Stimulated activated CD8-positive, alpha-beta memory T cell treated with anti-CD3 and anti-CD28 coated beads, Interleukin-12 subunit alpha, Interleukin-12 subunit beta, amount 100 ng/mL, for 24 hours (primary cell): ENCODE measurements at regions not wholly inside any gene's neighbourhood (a gene's known extent, or its start where the extent isn't known, plus 50 kb on each side); places are given as distances from the start of the nearest gene placed in this dataset.

Experiments used
- DNase-seq: peaks from one replicate; pipeline ENCODE4 v3.0.0-alpha.2; 2020; ENCODE audit errors: extremely low read depth

DNA sequence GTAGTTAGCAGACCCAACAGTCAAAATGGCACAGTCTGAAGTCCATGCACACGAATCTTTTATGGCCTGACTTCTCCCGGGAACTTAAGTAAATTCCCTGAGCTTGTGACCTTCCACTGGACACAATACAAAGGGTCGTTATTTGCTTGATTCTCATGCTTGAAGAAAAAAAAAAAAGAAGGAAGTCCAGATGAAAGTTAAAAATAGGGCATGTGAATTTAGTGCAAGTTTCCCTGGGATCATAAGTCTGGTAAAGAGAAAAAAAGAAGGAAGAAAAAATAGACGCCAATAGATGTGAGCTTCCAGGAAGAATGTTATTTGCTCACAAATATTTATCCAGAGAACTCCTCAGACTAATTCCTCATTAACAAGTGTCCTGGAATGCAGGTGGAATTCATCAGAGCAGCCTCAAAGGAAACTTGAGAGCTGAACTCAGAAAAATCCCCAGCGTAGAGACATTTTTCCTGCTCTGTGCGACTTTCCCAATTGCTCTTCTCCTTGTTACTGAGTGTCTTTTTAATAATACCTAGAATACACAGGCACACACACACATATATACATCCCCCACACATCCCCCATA, 616.3 kb downstream of the EBF1 start:
- DNase-seq, result no peak

GRCh38 chr5:158482125-158482524, 617.6 kb downstream of the EBF1 start:
- no peak for DNase-seq

GRCh38 chr5:158478139-158478538, 619.2 kb upstream of the CLINT1 start:
- DNase-seq, result no peak

DNA sequence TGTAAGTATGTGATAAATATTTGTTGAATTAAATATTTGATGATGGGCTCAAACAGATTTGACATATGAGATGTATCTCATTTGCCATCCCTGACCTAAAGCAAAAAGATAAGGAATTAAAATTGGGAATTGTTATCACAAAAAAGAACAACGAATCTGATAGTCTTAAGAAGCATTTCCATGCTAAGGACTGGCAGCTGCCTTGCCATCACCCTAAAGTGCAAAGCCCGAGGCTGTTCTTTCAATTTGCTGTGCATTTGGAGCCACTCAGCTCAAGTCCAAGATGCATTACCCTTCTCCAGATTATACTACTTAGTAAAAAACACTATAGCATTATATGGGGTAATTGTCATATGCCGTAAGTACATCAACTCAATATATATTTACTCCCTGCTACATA, 618.3 kb upstream of the CLINT1 start:
- DNase-seq, result no peak

DNA sequence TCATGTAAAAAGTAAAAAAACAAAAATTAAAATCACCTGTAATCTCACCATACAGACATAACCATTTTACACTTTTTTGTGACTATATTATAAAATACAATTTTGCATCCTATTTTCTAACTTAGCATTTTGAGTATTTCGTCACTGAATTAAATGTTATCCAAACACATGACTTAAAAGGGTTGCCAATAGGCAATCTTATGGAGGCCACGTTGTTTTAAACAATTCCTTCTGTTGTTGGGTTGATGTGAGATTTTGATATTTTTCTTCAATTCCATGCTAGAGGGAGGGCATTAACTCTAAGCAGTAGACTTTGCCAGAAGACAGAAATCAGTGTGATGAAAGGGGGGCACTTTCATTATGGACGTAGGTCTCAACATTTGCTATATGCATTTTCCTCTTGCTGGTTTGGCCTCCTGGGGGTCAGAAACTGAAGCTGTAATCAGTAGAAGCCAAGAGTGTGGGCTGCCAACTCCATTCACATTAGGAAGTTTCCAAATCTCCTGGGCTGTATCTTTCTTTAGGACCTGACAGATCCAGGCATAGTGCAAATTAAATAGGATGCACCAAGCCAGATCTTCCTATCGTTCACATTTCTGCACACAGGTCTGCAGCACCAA, 614.2 kb upstream of the CLINT1 start:
- DNase-seq, result no peak

- no peak for DNase-seq
These were observed 612.6 kb upstream of the CLINT1 start for GRCh38 chr5:158471535-158471924.

DNA sequence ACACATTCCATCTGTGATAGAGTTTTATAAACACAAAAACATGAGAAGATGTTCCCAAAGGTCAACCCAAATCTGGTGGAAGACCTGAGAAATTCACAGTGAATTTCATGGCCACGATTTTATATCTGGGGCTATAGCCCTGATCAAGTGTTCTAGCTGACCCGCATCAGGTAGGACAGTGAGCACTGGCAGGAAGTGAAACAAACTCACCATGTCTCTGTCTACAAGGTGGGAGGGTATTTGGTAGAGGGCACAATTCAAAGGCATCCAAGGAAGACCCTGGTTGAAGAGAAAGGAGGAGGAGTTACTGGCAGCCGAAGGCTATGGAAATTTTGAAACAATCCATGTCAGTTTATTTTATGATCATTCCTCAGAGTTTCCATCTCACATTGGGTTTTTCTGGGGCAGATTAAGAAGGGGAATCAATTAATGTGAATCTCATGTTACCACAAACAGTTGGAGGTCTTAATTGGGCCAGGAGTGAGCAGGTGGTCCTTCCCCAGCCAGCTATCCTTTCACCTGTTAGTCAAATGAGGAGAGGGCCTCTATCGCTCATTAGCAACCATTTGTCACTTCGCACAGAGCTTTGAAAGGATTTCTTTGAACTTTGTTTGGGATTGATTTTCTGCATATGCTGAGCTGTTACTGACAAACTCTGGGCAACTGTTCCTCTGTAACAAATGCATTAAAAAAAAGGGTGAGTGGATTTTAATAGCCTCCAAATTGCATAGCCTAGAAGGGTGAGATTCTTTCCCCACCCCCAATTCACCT, 612.0 kb upstream of the CLINT1 start:
- no peak for DNase-seq

DNA sequence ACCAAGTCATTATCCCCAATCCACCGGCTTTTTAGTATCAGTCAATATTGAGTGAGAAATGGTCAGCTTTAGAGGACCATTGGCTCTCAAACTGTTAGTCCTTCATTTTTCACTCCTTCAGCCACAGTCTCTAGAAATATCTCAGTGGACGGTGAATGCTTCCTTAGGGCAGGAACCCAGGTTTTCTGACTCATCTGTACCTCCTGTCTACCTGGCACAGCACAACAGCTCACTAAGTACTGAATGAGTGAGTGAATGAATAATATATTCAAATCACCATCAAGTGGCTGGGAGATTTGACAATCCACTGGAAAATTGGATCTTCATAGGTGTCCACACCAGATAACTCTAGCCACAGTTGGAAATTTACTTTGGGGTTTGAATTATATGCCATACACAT, 609.5 kb upstream of the CLINT1 start:
- no peak for DNase-seq

- no peak for DNase-seq
These were observed 607.2 kb upstream of the CLINT1 start for GRCh38 chr5:158466191-158466590.

GRCh38 chr5:158465086-158465972, 606.4 kb upstream of the CLINT1 start:
- DNase-seq, result no peak

GRCh38 chr5:158464383-158464782, 605.4 kb upstream of the CLINT1 start:
- DNase-seq, result no peak

- no peak for DNase-seq
These were observed 605.0 kb upstream of the CLINT1 start for GRCh38 chr5:158463938-158464337.

DNA sequence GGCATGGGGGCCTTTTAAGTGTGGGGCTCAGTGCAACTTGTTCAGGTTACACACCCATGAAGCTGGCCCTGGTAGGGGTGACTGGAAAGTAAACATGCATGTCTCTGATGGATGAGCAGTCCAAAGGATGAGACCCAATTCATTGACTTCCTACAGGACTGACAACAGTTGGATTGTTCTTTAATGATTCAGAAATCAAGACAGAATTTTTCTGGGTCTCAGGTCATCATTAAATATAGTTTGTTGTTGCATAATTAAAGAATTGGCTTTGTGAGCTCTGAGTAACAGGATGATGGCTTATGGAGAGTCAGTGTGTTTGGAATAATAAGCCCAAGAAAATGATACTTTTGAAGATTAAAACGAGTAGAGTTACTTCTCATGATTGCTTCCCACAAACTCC, 604.2 kb upstream of the CLINT1 start:
- DNase-seq, result no peak

DNA sequence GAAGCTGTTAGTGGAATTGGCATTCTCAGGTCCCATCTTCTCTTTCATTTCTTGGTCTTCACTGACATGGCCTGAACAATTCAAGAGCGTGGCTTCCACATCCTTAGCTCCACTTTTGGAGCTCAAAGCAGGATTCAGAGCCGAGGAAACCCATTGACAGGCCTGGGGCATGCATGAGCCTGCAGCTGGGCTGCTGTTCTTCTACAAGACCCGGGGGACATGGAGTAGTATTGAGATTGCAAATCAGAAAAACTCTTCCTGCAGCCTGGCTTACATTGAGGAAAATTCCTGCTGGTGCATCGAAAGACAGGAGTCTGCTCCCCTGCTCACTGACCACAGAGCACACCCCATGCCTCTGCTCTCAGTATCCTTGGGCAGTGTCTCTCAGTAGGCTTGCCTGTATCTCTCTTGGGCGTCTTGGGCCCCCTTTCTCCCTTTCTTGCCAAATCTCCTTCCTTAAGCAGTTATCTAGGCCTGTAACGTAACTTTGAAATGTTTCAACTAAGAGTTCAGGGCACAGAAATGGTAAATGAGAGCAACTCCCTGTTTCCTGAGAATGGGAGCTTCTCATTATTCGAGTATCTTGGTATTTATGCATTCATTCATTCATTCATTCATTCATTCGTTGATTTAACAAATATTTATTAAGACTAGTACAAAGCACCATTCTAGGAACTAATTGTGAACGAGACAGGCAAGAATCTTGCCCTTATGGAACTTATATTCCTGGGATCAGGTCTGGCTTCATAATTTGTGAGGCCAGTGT, 603.6 kb upstream of the CLINT1 start:
- no peak for DNase-seq

DNA sequence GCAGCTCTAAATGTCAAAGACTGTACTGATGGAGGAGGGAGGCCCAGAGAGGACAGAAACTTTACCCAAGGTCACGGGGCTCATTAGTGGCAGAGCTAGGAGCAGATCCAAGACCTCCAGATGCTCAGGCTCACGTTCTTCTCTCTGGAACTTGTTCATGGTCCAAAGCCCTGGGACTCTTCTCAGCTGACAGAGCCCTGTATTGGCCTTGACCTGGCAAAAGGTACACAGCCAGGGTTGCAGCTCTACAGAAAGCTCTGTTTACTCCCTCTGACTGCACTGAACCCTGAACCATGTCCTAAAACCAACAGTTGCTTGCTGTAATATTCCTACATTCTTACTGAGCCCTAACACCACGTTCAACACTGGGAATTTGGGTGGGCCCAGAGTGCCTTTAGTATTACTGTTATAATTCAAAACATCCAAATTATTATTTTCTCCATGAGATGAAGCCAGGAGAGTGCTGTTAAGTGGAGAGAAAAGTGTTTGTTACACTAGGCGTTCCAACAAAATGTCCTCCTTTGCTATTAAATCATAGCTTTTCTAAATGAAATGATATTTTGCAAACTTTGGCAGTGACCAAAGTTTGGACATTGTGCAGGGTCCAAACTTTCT, 602.4 kb upstream of the CLINT1 start:
- DNase-seq, result no peak

GRCh38 chr5:158458086-158458485, 599.1 kb upstream of the CLINT1 start:
- DNase-seq, result no peak

DNA sequence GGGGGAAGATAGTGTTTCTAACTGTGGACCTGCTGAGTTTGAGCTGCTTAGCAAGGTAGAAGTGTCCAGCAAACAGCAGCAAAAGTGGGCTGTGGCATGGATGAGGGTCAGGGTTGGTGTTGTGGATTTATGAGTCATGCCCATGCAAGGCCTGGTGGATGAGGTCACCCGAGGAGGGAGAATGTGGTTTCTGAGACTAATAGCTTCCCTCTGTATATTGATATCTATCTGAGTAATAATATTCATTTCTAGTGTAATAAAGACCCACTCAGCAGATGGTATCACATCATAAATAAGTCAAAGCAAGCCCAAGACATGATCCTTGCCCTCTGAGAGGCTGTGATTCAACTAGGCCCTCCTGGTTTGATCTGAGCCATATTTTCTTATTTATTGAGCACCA, 597.8 kb upstream of the CLINT1 start:
- no peak for DNase-seq

DNA sequence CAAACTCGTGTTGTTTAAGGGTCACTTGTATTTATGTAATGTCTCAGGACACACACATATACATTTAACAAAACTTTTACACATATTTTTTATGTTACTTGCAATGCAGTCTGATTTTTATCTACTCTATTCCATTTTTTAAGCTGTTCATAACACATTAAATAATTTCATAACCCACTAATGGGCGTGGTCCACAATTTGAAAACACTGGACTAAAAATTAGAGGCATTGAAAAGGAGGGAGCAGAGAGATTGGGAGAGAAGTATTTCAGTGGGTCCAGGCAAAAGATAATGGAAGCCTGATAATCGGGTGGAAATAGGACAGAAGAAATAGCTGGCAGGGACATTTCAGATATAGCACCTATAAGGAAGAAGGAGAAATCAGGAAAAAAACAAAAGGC, 597.3 kb upstream of the CLINT1 start:
- DNase-seq, result no peak

- DNase-seq, result no peak
These were observed 593.2 kb upstream of the CLINT1 start for GRCh38 chr5:158451993-158452672.

- DNase-seq, result no peak
These were observed 592.5 kb upstream of the CLINT1 start for GRCh38 chr5:158451203-158451992.
